HG02973 (cell line): ENCODE measurements at regions not wholly inside any gene's neighbourhood (a gene's known extent, or its start where the extent isn't known, plus 50 kb on each side); places are given as distances from the start of the nearest gene placed in this dataset.

Experiments used
- ATAC-seq: cut with Tn5 transposase; IDR thresholded peaks from one replicate; pipeline ENCODE4 v1.9.1; 2021; ENCODE audit warnings: moderate library complexity; ENCODE audit not compliant: unreplicated experiment

DNA sequence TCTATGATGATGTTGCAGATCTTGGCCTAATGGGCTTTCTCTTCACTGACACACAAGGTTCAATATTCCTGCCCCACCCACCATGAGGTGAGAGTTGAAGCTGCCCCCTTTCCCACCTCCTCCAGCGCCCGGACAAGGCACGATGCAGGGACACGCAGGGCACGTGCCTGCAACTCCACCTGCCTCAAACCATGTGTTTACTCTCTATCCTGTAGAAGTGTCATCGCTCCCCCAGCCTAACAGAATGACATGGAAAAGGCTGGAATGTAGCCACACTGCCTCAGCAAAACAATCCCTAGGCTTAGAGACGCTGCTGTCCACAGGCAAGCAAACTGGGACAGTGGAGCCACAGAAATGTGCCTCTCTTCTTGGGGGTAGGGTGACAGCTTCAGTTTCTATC, 92.9 kb upstream of the SOD1 start:
- no peak for ATAC-seq

- no peak for ATAC-seq
Observed at GRCh38 chr21:31566064-31566463, 93.4 kb upstream of the SOD1 start.

DNA sequence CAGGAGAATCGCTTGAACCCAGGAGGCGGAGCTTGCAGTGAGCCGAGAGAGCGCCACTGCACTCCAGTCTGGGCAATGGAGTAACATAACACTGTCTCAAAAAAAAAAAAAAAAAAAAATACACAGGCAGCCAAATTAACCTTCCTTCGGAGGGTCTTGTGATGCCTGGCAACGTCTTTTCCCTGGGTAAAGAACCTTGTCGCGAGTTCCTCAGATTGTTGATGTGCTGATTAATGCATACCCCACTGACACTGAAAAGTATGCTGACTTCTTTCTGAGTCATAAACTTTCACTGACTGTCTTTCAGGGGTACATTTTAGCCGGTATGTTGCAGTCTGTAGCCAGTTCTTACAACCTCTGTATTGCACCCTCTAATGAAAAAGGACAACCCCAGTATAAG, 95.1 kb upstream of the SOD1 start:
- ATAC-seq = no peak

DNA sequence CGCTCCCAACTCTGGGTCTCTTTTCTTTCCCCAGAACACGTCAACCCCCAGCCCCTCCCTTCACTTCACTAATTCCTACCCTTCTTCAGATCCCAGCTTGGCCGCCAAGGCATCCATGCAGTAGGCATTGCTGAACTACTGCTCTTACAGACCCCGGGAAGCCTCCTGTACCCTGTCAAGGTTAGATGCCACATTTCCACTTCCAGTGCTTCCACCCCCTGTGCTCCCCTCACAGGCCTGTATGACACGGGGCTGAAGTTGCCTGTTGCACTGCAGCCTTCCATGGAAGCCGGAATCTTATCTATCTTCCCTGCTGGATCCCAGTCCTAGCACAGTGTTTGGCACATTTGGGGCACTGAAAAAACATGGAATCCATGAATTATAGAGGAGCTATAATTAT, 99.0 kb upstream of the SOD1 start:
- no peak for ATAC-seq

DNA sequence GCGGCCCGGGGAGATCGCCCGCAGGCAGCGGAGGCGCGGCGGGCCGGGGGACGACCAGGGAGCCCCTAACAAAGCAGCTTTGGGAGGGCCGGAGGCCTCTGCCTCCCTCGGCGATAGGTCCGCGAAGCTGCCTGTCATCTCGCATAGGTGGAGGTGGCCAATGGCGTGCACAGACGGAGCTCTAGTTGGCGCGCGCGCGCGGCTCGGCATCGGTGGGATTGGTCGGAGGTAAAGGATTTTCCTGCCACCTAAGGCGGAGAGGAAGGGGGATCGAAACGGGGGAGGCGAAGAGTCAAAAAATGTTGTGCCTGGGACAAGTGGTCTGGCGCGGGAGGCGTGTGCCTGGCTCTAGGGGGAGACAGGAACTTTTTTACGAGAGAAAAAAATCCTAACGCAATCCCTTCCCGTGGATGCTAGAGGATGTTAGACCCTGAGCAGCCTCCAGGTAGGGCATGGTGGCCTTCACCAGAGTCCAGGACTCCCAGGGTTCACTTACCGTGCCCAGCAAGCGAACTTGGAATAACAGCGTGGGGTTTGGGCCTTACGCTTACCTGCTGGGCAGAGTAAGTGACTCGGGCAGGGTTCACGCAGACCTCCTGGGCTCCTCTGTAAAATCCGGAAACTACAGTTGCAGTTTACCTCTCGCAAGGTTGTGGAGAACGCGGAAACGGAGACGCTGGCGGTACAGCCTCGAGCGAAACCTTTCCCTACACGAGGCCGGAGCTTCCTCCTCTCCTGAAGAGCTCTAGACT, 99.9 kb upstream of the SOD1 start:
- ATAC-seq = peak; percentile 78

- ATAC-seq = peak; percentile 81
Observed at GRCh38 chr21:31558962-31559367, 100.5 kb upstream of the SOD1 start.

- ATAC-seq = peak; percentile 1
Observed at GRCh38 chr21:31558189-31558961, 101.1 kb upstream of the SOD1 start.

GRCh38 chr21:31557421-31558188, 101.9 kb upstream of the SOD1 start:
- ATAC-seq = no peak

GRCh38 chr21:31556662-31557061, 102.8 kb upstream of the SOD1 start:
- no peak for ATAC-seq

DNA sequence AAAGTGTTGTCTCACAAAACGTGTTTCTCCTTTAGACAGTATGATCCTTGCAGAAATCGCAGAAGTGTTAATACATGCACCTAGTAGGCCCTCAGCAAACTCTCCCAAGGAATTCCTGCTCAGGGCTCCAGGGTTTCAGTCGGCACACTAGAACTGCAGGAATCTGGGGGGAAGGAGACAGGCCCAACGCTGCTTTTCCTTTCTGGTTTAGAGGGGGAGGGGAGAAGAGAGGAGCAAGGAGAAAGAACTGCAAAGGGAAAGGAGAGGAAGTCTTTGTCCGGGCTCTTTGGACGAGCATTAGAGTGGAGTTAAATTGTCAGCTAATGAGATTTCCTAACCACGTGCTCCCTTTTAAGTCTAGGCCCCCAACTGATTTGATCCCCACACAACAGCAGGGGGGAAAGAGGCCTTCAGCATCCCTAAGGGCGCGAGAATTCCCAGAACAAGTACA, 103.7 kb upstream of the SOD1 start:
- ATAC-seq = no peak

- peak; percentile 54 for ATAC-seq
Observed at GRCh38 chr21:31554511-31555022, 104.9 kb upstream of the SOD1 start.

DNA sequence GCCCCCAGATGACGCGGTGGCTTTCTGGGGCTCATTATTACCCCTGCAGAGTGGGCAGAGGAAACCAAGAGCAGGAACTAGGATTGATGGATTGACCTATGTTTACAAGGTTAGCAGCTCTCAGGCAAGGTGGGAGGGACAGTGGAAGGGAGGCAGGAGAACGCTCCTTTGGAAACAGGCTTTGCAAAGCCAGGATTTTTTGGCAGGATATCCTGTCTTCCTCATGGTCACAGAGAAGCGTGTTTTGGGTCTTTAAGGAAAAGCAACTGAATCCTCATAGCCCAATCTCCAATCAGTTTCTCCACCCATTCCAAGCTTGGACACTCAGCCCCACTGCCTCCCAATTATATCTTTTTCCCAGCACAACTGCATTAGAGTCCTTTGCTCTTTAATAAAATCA, 105.6 kb upstream of the SOD1 start:
- ATAC-seq = no peak

DNA sequence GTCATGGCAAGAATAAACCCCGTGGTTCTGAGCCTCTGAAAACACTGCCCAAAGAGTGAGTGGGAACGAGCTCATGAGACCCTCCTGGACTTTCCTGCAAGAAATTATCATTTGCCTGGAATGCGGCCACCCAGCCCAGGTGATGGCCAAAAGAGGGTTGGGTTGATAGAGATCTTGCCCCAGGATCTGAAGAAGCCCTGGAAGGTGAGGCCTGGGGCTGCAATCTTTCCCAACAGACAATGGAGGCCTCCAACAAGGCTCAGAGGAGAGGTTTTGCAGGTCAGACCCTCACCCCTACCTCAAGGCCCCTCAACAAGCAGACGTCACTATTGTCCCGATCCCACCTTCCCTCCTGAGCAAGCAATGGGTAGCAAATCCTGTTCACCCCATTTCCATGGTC, 106.0 kb upstream of the SOD1 start:
- no peak for ATAC-seq

- ATAC-seq = peak; percentile 55
Observed at GRCh38 chr21:31552826-31553225, 106.7 kb upstream of the SOD1 start.

DNA sequence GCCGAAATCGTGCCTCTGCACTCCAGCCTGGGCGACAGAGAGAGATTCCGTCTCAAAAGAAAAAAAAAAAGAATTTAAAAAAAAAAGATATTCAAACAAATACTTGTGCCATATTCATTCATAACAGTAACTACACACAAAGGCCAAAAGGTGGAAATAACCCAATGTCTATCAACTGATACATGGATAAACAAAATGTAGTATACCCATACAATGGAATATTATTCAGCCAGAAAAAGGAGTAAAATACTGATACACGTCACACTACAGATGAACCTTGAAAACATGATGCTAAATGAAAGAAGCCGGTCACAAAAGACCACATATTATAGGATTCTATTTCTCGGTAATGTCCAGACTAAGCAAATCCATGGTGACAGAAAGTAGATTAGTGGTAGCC, 109.4 kb upstream of the SOD1 start:
- ATAC-seq = no peak

DNA sequence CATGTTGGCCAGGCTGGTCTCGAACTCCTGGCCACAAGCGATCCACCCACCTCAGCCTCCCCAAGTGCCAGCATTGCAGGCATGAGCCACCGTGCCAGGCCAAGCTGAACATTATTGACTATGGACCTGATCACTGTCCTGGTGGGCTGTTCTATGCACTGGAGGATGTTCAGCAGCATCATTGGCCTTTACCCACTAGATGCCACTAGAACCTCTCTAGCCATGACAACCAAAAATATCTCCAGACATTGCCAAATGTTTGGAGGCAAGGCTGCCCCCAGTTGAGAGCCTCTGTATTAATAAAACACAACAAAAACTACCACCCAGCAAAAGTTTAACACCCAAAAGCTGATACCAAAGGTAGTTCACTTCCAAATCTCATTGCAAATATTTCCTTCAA, 110.8 kb upstream of the SOD1 start:
- no peak for ATAC-seq

- no peak for ATAC-seq
Observed at GRCh38 chr21:31546443-31547170, 112.9 kb upstream of the SOD1 start.

DNA sequence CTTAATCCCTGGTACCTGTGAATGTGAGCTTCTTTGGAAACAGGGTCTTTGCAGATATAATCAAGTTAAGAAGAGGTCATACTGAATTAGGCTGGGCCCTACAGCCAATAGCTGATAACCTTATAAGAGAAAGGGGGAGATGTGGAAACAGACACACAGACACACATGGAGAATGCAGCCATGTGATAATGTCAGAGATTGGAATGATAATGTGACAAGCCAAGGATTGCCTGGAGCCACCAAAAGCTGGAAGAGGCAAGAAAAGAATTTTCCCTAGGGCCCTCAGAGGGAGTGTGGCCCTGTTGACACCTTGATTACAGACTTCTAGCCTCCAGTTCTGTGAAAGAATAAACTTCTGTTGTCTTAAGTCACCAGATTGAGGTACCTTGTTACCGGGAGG, 114.5 kb upstream of the SOD1 start:
- no peak for ATAC-seq

GRCh38 chr21:31543191-31543590, 116.3 kb upstream of the SOD1 start:
- no peak for ATAC-seq

GRCh38 chr21:31538816-31539215, 120.7 kb upstream of the SOD1 start:
- no peak for ATAC-seq
